ENCODE measurements at regions not wholly inside any gene's neighbourhood (a gene's known extent, or its start where the extent isn't known, plus 50 kb on each side); places are given as distances from the start of the nearest gene placed in this dataset.
"Not testable (repeated sequence)": the region's sequence is repeated elsewhere in the genome, so short reads cannot be mapped to it uniquely, and the experiment has no call there.

DNA sequence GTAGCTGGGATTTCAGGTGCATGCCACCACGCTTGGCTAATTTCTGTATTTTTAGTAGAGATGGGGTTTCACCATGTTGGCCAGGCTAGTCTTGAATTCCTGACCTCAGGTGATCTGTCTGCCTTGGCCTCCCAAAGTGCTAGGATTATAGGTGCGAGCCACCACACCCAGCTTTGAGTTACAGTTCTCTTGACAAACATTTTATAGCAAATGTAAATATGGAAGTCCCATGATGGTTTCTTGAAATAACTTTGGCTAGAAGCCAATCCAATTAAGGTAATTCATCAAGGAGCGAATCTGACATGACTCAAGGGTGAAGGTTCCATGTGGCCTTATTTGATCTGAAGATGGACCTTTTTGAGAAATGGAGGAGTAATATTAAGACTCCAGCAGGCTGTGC lies 76.2 kb upstream of the RFLNA start:
- not testable (repeated sequence) for DNase-seq

DNA sequence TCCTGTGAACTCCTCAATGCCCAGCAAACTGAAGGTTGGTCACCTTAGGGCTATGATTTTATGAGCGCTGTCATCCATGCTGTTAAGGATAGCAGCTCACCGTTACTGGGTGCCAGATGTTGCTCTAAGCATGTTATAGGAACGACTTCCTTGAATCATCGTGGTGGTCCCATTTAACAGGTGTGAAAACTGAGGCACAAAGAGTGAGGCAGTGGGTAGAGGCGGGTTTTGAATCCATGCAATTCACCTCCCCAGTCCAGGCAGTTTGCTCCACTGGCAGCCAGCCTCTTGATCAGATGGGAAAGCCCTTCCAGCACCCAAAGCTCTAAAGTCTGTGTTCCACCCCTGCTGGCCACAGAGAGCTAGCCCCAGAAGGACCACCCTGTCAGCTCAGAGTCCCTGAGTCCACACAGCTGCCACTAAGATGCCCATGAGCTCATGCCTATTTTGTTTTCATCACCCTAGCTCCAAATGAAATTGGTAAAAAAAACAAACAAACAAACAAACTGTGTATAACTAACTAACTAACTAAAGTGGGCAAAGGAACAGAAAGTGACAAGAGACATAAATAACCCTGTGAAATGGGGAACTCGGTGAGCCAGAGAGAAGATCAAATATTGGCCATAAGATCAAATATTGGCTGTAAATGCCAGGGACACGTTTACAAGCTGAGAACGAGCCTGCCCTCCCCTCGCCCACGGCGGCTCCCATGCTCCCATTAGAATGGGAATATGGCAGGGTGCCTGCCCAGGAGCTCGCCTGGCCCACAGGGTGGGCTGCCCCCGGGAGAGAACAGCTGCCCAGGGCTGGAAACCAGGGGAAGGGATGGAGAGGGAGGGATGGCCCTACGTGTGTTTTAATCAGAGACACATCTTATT lies 72.3 kb upstream of the RFLNA start:
- peak in 1 of 4 experiments; percentile 5 for DNase-seq

- DNase-seq: not testable (repeated sequence)
Observed at GRCh38 chr12:124223733-124224138, 71.2 kb upstream of the RFLNA start.

GRCh38 chr12:124224535-124225110 lies 70.3 kb upstream of the RFLNA start:
- no peak for DNase-seq

- DNase-seq: no peak
Observed at GRCh38 chr12:124225730-124226129, 69.2 kb upstream of the RFLNA start.

GRCh38 chr12:124227951-124228711 lies 66.8 kb upstream of the RFLNA start:
- DNase-seq: peak in 3 of 4 experiments; percentile 28 to 44 (median 41)

GRCh38 chr12:124229520-124229919 lies 65.4 kb upstream of the RFLNA start:
- DNase-seq: no peak

DNA sequence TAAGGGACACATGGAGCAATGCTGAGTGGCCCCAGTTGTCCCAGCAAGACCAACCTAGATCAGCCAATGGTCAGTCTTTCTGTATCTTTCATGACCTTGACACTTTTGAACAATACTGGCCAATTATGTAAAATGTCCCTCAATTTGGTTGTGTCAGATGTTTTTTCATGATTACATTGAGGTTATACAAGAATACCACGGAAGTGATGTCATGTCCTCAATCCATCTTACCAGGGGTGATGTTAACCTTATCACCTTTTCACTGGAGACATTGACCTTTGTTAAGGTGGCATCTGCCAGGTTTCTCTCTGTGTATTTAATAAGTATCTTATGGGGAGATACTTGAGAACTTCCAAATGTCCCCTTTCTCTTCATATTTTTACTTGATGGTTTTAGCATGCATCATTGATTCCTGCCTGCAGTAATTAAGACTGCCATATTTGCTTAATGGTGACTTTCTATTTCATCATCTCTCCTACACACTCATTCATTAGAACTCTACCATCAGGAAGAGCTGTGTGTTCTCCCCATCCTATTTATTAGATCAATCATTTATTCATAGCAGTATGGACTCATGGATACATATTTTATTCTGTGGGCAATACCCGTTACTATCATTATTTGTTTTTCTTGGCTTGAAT lies 64.7 kb upstream of the RFLNA start:
- no peak for DNase-seq

DNA sequence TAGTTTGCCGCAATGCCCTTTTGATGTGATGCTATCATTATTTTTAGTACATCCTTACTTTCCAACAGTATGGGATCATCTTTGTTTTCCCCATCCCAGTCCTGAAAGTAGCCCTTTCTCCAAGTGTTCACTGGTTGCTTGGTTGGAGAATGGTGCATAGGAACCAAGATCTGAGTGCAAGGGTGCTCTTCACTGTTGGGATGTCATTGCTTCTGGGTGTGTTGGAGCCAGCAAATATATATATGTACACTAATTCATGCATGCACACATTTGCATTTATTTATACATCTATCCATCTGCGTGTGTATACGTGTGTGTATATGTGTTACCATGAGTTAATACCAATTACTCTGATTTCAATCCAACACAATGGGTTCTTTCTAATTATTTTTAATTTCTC lies 64.1 kb upstream of the RFLNA start:
- DNase-seq: no peak

GRCh38 chr12:124231980-124232653 lies 62.8 kb upstream of the RFLNA start:
- no peak for DNase-seq

DNA sequence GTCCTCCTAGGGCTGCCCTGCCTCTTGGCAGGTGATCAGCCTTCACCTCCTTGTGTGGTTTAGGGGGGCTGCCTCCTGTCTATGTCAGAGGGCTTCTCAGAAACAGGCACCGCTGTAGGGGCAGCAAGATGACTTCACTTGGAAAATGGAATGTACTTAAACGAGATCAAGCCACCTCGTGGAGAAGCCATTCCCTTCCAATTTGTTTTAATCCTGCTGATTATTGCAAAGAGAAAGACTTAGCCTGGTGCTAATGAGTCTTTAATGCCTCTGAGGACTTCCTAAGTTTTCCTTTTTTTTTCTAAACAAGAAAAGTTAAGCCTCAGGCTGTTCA lies 62.3 kb upstream of the RFLNA start:
- no peak for DNase-seq

GRCh38 chr12:124233041-124233796 lies 61.7 kb upstream of the RFLNA start:
- no peak for DNase-seq

GRCh38 chr12:124233846-124234640 lies 60.9 kb upstream of the RFLNA start:
- peak; percentile 15 to 58 (median 50) for DNase-seq

DNA sequence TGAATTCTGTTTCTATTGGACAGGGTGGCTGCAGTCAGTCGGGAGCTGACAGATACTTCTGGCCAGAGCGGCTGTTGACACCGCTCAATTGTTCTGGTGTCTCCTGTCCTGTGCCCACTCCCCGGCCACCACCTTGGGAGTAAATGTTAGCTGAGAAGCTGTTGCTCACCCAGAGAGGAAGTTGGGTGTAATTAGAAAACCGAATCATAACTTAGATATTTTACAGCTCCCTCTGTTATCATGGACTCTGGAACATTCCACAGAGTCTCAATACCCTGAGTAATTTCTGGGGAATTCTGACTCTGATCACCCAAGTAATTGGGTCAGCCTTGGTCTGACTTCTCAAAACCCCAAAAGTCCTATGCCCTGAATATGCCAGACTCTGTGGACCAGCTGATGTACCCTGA lies 58.3 kb upstream of the RFLNA start:
- no peak for DNase-seq

- DNase-seq: no peak
Observed at GRCh38 chr12:124238886-124239285, 56.0 kb upstream of the RFLNA start.

DNA sequence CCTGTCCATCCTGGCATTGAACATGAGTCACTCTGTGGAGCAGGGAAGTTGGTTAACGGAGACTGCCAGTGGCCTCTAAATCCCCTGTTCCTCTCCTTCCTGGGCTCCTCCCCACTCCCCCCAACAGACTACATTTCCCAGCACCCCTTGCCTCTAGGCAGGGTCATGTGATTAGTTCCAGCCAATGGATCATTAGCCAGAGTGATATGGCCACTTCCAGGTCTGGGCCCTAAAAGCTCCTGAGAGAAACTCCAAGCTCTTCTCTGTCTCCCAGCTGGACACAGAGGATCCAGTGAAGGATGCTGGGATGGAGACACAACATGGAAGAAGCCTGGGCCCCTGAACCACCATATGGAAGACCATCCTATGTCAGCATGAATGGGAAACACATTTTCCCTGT lies 54.4 kb upstream of the RFLNA start:
- no peak for DNase-seq

DNA sequence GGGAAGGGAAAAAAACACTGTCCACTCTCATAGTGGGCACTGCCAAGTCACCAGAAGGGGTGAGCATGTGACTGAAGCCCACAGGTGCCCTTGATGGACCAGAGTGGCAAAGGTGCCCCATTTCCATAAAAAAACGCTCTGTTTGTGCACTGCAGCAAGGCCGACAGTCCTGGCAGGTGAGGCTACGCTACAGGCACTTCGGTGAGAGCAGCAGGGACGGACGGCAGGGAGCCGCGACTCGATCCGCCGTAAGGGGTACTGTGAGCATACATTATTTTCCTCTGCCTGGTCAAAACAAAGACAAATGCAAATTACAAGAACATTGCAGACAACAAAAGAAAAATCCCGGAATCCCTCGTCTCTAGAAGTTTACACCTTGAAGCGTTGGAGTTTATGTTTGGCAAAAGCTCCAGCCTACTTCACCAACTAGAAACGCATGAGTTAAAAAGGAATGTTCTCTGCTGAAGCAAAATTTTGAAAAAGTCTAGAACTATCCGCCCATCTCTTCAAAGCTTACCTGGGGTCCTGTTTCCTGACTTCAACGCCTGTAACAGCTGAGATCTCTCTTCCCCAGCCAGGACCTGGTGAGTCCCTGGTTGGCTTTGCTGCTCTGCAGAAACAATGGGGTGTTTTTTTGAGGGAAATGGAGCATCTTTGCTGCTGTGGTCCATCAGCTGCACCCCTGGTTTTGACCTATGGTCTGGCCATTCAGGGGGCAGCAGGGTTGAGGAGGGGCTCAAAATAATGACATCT lies 52.9 kb upstream of the RFLNA start:
- no peak for DNase-seq

GRCh38 chr12:124242529-124243065 lies 52.3 kb upstream of the RFLNA start:
- DNase-seq: peak; percentile 51 to 75 (median 64)

DNA sequence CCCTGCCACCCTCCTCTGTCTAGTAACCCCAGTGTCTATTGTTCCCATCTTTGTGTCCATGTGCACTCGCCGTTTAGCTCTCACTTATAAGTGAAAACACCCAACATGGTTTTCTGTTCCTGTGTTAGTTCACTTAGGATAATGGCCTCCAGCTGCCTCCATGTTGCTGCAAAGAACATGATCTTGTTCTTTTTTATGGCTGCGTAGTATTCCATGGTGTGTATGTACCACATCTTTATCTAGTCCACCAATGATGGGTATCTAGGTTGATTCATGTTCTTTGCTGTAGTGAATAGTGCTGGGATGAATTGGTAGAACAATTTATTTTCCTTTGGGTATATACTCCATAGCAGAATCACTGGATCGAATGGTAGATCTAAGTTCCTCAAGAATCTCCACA lies 51.0 kb upstream of the RFLNA start:
- no peak for DNase-seq

Data from suppressor macrophage (primary cell).